HCT116 (cell line): ENCODE measurements at regions not wholly inside any gene's neighbourhood (a gene's known extent, or its start where the extent isn't known, plus 50 kb on each side); places are given as distances from the start of the nearest gene placed in this dataset.

Experiments
- ATAC-seq: fragments of 200-7000 bp; cut with Tn5 transposase; 2 replicates; pipeline ENCODE4 v1.9.1; 2020; ENCODE audit warnings: mild to moderate bottlenecking, moderate library complexity
- BruUV-seq: library from RNA; stranded (reverse); fragments of 400-500 nt; replicated peaks from 2 replicates; lab custom pipeline; 2021; lab: Mats Ljungman, UMichigan
- CTCF ChIA-PET: fragments of 300-600 bp; sonication (Branson Sonifier 250); formaldehyde crosslinking; loops from one replicate; lab custom pipeline; 2021; ENCODE audit warnings: antibody characterized with exemption; lab: Charles Lee
- POLR2A ChIA-PET: fragments of 300-600, 350-600 bp; sonication (Branson Sonifier 250); formaldehyde crosslinking; loops from one replicate; lab custom pipeline; 2021; ENCODE audit warnings: antibody characterized with exemption; lab: Charles Lee
- RAD21 ChIA-PET, 2 experiments: fragments of 300-600 bp; sonication (Branson Sonifier 250); formaldehyde crosslinking; loops; one replicate each; lab custom pipeline; 2023; ENCODE audit warnings: low total read pairs in 2 of 2; ENCODE audit not compliant: uncharacterized antibody in 2 of 2, unreplicated experiment in 2 of 2, low non-redundant PET in 1 of 2; lab: Charles Lee
- DNase-seq: peaks from one replicate; pipeline ENCODE4 v3.0.0-alpha.2; 2010; ENCODE audit warnings: low read depth, low spot score
- H2AFZ ChIP-seq: fragments of 200-600 bp; shearing (Covaris generic), sonication (generic); 2 replicates; pipeline ENCODE4 v1.6.1; 2017; ENCODE audit warnings: low read depth, mixed run types, mixed read lengths, antibody characterized with exemption, low read length; ENCODE audit not compliant: poor library complexity, severe bottlenecking
- H3K27ac ChIP-seq: 2 replicates; pipeline ENCODE4 v1.5.1; 2012; ENCODE audit warnings: low read depth, low read length
- H3K27me3 ChIP-seq: fragments of 200-600 bp; sonication (generic); 2 replicates; pipeline ENCODE4 v1.6.1; 2016; ENCODE audit warnings: mixed run types, low read length, mixed read lengths; ENCODE audit not compliant: insufficient read depth
- H3K36me3 ChIP-seq, 2 experiments: fragments of 200-500 bp in 1 of 2; fragments of 200-600 bp in 1 of 2; sonication (Bioruptor generic) in 1 of 2; sonication (generic) in 1 of 2; 2 replicates each; pipeline versions ENCODE4 v1.5.1 to v1.6.1; 2014 to 2016; ENCODE audit warnings: low read length in 2 of 2, inconsistent platforms in 1 of 2, mixed read lengths in 1 of 2, mixed run types in 1 of 2; ENCODE audit not compliant: insufficient read depth in 2 of 2, control insufficient read depth in 1 of 2
- H3K4me1 ChIP-seq, 2 experiments: fragments of 200-600 bp in 1 of 2; sonication (generic) in 1 of 2; 2 replicates each; pipeline versions ENCODE4 v1.5.1 to v1.6.1; 2012 to 2017; ENCODE audit warnings: low read length in 2 of 2, inconsistent platforms in 1 of 2, mild to moderate bottlenecking in 1 of 2, mixed read lengths in 1 of 2, mixed run types in 1 of 2, moderate library complexity in 1 of 2; ENCODE audit not compliant: insufficient read depth in 2 of 2, control insufficient read depth in 1 of 2
- H3K4me2 ChIP-seq: fragments of 200-600 bp; sonication (generic); 2 replicates; pipeline ENCODE4 v1.6.1; 2017; ENCODE audit warnings: mixed run types, low read length, mixed read lengths
- H3K4me3 ChIP-seq, 2 experiments: fragments of 200-600 bp in 1 of 2; sonication (generic) in 1 of 2; replicated peaks in 1 of 2; 2 replicates each; pipeline ENCODE4 v1.5.1; 2011 to 2016; ENCODE audit warnings: low read length in 2 of 2, control low read depth in 1 of 2, low read depth in 1 of 2, mild to moderate bottlenecking in 1 of 2, mixed read lengths in 1 of 2, mixed run types in 1 of 2
- H3K79me2 ChIP-seq: fragments of 200-600 bp; sonication (generic); 2 replicates; pipeline ENCODE4 v1.6.1; 2017; ENCODE audit warnings: mild to moderate bottlenecking, mixed run types, low read length, moderate library complexity, mixed read lengths; ENCODE audit not compliant: insufficient read depth
- H3K9ac ChIP-seq: fragments of 200-600 bp; sonication (generic); 2 replicates; pipeline ENCODE4 v1.6.1; 2016; ENCODE audit warnings: low read length, mixed read lengths
- H3K9me2 ChIP-seq: fragments of 200-600 bp; sonication (generic), shearing (Covaris generic); 2 replicates; pipeline ENCODE4 v1.6.1; 2017; ENCODE audit warnings: mixed run types, mild to moderate bottlenecking, moderate library complexity; ENCODE audit not compliant: insufficient read depth
- H3K9me3 ChIP-seq, 2 experiments: fragments of 200-500 bp in 1 of 2; fragments of 200-600 bp in 1 of 2; sonication (Bioruptor generic) in 1 of 2; sonication (generic) in 1 of 2; 2 replicates each; pipeline ENCODE4 v1.6.1; 2014 to 2017; ENCODE audit warnings: low read length in 2 of 2, mixed read lengths in 2 of 2, inconsistent platforms in 1 of 2, low read depth in 1 of 2, mild to moderate bottlenecking in 1 of 2, mixed run types in 1 of 2, moderate library complexity in 1 of 2; ENCODE audit not compliant: control insufficient read depth in 1 of 2, insufficient read depth in 1 of 2
- H4K20me1 ChIP-seq: fragments of 200-600 bp; sonication (generic), shearing (Covaris generic); 2 replicates; pipeline ENCODE4 v1.6.1; 2017; ENCODE audit warnings: mixed run types, mild to moderate bottlenecking, moderate library complexity; ENCODE audit not compliant: insufficient read depth
- CBX3 ChIP-seq: IDR thresholded peaks from 2 replicates; pipeline ENCODE4 v1.6.1; 2012; ENCODE audit warnings: low read depth
- CTCF ChIP-seq, 3 experiments: fragments of 200-600 bp in 1 of 3; sonication (generic) in 1 of 3; IDR thresholded peaks in 2 of 3; conservative IDR thresholded peaks in 1 of 3; 2 replicates each; pipeline ENCODE4 v1.5.1; 2012 to 2017; ENCODE audit warnings: low read depth in 2 of 3, low read length in 2 of 3, antibody characterized with exemption in 1 of 3, borderline replicate concordance in 1 of 3, control low read depth in 1 of 3, mild to moderate bottlenecking in 1 of 3, mixed read lengths in 1 of 3, mixed run types in 1 of 3, moderate library complexity in 1 of 3; ENCODE audit not compliant: insufficient read depth in 1 of 3
- FOSL1 ChIP-seq: IDR thresholded peaks from 2 replicates; pipeline ENCODE4 v1.6.1; 2012; ENCODE audit warnings: low read depth
- POLR2A ChIP-seq: IDR thresholded peaks from 2 replicates; pipeline ENCODE4 v1.7.0; 2011; ENCODE audit warnings: borderline replicate concordance; ENCODE audit not compliant: insufficient read depth, insufficient read length; ENCODE audit errors: extremely low read depth
- RAD21 ChIP-seq: IDR thresholded peaks from 2 replicates; pipeline ENCODE4 v1.6.1; 2012; ENCODE audit warnings: low read depth, mild to moderate bottlenecking
- TCF7L2 ChIP-seq: IDR thresholded peaks from 2 replicates; pipeline ENCODE4 v1.7.0; 2011; ENCODE audit warnings: borderline replicate concordance, inconsistent platforms; ENCODE audit not compliant: insufficient read depth, insufficient read length; ENCODE audit errors: extremely low read depth
- ZFX ChIP-seq: fragments of 450-650 bp; IDR thresholded peaks from 2 replicates; pipeline ENCODE4 v1.6.1; 2017
- intact Hi-C: fragments of 100-400 bp; cut with micrococcal nuclease; formaldehyde crosslinking; loops from 2 replicates; pipeline ENCODE4 v1.10.0; 2022

GRCh38 chr2:120680136-120680761 lies 55.4 kb upstream of the GLI2 start:
- RAD21 ChIA-PET = interaction anchor here in 1 of 2 experiments (0.7 to 1.0 kb wide), 2 partner anchors 129 to 367 kb away, joined by 3 to 4 read pairs; no protein-coding TSS in a partner anchor
- CTCF ChIA-PET = interaction anchor here (0.7 to 1.7 kb wide), 5 partner anchors 336 to 453 kb away, joined by 3 to 14 read pairs (median 6); no protein-coding TSS in a partner anchor
- no peaks in the 10 kb centered on the region for H4K20me1 ChIP-seq
- H2AFZ ChIP-seq = peak overlapping the region; percentile 77
- H3K79me2 ChIP-seq = no peaks in the 10 kb centered on the region
- no TSS peak for BruUV-seq
- H3K4me2 ChIP-seq = peak overlapping the region; percentile 45
- DNase-seq = peak; percentile 80
- POLR2A ChIA-PET = interaction anchor here (0.6 to 4.3 kb wide), 2 partner anchors 395 to 396 kb away, joined by 4 to 24 read pairs; no protein-coding TSS in a partner anchor
- H3K9ac ChIP-seq = no peak overlapping the region
- H3K36me3 ChIP-seq = no peaks in the 10 kb centered on the region
- no peaks in the 10 kb centered on the region for H3K27me3 ChIP-seq
- peaks cover 0 to 10% of the 10 kb centered on the region in 2 experiments; a peak in 2 of 4 replicates for H3K4me1 ChIP-seq
- peak; percentile 92 for TF ChIP-seq RAD21
- peak; percentile 65 to 83 (median 65) for TF ChIP-seq CTCF (IDR thresholded peaks at IDR 0.05 in 2 of 3, conservative IDR thresholded peaks at IDR 0.05 in 1 of 3; ENCODE audit: borderline replicate concordance in 1 of 3, insufficient read depth in 1 of 3, low read depth in 2 of 3, low read length in 2 of 3)
- peak; percentile 39 for TF ChIP-seq TCF7L2
- TF ChIP-seq FOSL1 = no peak
- intact Hi-C loops = loop anchor here (1.0 to 2.0 kb wide), 2 partner anchors 127 to 367 kb away; no protein-coding TSS in a partner anchor
- H3K4me3 ChIP-seq = no peak overlapping the region
- no peaks in the 10 kb centered on the region for H3K9me3 ChIP-seq
- H3K27ac ChIP-seq = no peak overlapping the region
- H3K9me2 ChIP-seq = no peaks in the 10 kb centered on the region
- ATAC-seq = peak; percentile 82

GRCh38 chr2:120681181-120681580 lies 54.5 kb upstream of the GLI2 start:
- Histone ChIP-seq H3K79me2 (no peaks in the 10 kb centered on the region), H3K4me3 (no peak overlapping the region), H3K27me3 (no peaks in the 10 kb centered on the region), H4K20me1 (no peaks in the 10 kb centered on the region), H3K4me1 (peaks cover 0 to 4% of the 10 kb centered on the region in 2 experiments; a peak in 1 of 4 replicates), H3K9me2 (no peaks in the 10 kb centered on the region), H2AFZ (no peak overlapping the region), H3K9me3 (no peaks in the 10 kb centered on the region), H3K36me3 (no peaks in the 10 kb centered on the region), H3K4me2 (no peak overlapping the region), H3K9ac (no peak overlapping the region), H3K27ac (no peak overlapping the region)
- BruUV-seq = no TSS peak
- ChIA-PET CTCF (interaction anchor here (0.7 to 1.7 kb wide), 5 partner anchors 337 to 452 kb away, joined by 3 to 14 read pairs (median 6); no protein-coding TSS in a partner anchor), POLR2A (interaction anchor here (4.3 kb wide), 1 partner anchor 394 kb away, joined by 24 read pairs; no protein-coding TSS in a partner anchor), RAD21 (interaction anchor here (0.6 to 1.0 kb wide), 4 partner anchors 129 to 368 kb away, joined by 3 to 6 read pairs (median 4); no protein-coding TSS in a partner anchor)
- no peak for DNase-seq
- no peak for ATAC-seq
- intact Hi-C loops = loop anchor here (2.0 kb wide), 1 partner anchor 128 kb away; no protein-coding TSS in a partner anchor
- no peak for TF ChIP-seq CBX3
- no peak for TF ChIP-seq RAD21
- no peak for TF ChIP-seq FOSL1
- no peak for TF ChIP-seq ZFX
- no peak for TF ChIP-seq POLR2A
